ENCODE measurements at regions not wholly inside any gene's neighbourhood (a gene's known extent, or its start where the extent isn't known, plus 50 kb on each side); places are given as distances from the start of the nearest gene placed in this dataset.
"Not testable (repeated sequence)": the region's sequence is repeated elsewhere in the genome, so short reads cannot be mapped to it uniquely, and the experiment has no call there.

DNA sequence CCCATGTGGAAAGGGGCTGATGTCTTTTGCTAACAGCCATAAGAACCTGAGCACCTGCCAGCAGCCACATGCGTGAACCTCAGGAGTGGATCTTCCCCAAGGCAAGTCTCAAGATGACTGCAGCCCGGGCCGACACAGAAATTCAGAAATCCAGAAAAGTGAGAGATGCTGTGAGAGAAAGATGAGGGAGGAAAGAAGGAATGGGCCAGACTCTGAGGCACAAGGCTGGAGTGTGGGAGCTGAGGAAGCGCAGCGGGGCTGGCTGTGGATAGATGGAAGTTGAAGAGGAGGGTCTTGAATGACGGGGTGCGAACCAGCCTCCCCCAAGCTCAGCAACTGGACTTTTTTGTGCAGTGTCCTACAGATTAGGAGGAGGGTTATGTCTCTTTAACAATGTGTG lies 337.8 kb downstream of the GADD45G start:
- no peak for DNase-seq
- no peak for ATAC-seq
- Mint-ChIP-seq H3K27me3 (peaks cover 34% of the 10 kb centered on the region), H3K27ac (no peak overlapping the region), H3K4me1 (peaks cover 8% of the 10 kb centered on the region), H3K36me3 (ENCODE audit: low read depth) (no peaks in the 10 kb centered on the region), H3K9me3 (no peaks in the 10 kb centered on the region), H3K4me3 (no peak overlapping the region)

- H3K27ac Mint-ChIP-seq = no peak overlapping the region
- H3K36me3 Mint-ChIP-seq (ENCODE audit: low read depth) = no peaks in the 10 kb centered on the region
- no peak overlapping the region for H3K4me3 Mint-ChIP-seq
- ATAC-seq = no peak
- no peaks in the 10 kb centered on the region for H3K9me3 Mint-ChIP-seq
- DNase-seq = no peak
- peaks cover 10% of the 10 kb centered on the region for H3K4me1 Mint-ChIP-seq
- peaks cover 33% of the 10 kb centered on the region for H3K27me3 Mint-ChIP-seq
These were observed 338.5 kb downstream of the GADD45G start for GRCh38 chr9:89943309-89943708.

- Mint-ChIP-seq H3K9me3 (no peaks in the 10 kb centered on the region), H3K36me3 (ENCODE audit: low read depth) (no peaks in the 10 kb centered on the region), H3K27ac (no peak overlapping the region), H3K4me1 (peaks cover 10% of the 10 kb centered on the region), H3K27me3 (peaks cover 33% of the 10 kb centered on the region), H3K4me3 (no peak overlapping the region)
- ATAC-seq (no peak), DNase-seq (no peak)
These were observed 338.9 kb downstream of the GADD45G start for GRCh38 chr9:89943728-89944127.

DNA sequence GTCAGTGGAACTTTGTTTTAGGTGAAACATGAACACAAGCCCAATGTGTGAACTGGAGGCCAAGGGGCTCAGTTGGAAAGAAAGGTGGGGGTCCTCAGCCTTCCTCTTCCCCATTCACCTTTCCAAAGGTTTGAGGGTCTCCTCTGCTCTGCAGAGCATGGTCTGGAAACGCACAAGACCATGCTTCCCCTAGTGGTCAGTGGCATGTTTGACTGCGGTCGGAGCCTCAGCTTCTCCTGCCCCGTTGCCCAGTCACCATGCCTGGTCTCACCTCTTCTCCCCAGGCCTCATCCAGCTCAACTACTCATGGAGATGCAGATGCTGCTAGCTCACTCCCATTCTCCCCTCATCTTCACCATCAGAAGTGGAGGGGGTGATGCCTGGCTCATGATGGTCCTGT lies 340.3 kb downstream of the GADD45G start:
- peaks cover 10% of the 10 kb centered on the region for H3K4me1 Mint-ChIP-seq
- peaks cover 4% of the 10 kb centered on the region for H3K9me3 Mint-ChIP-seq
- H3K4me3 Mint-ChIP-seq = no peak overlapping the region
- peaks cover 21% of the 10 kb centered on the region for H3K27me3 Mint-ChIP-seq
- ATAC-seq (no peak), DNase-seq (no peak)
- no peak overlapping the region for H3K27ac Mint-ChIP-seq
- H3K36me3 Mint-ChIP-seq (ENCODE audit: low read depth) = no peaks in the 10 kb centered on the region

DNA sequence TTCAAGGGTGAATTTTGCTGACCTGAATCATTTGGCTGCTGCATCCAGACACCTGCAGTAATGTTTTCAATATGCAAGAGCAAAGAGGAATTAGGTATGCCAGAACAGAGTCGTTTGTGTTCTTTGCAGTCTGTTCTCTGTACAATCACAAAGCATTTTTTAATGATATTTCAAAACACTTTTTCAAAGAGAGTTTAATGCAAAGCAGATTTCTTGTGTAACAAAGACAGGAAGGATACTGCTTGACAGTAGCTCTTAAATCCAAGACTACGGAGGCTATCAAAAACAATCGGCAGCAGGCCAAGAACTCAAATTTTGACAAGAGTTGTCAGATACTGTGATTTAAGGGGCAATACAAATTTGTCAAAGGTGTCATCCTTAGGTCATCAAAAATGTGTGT lies 341.9 kb downstream of the GADD45G start:
- Mint-ChIP-seq H3K4me3 (no peak overlapping the region), H3K4me1 (peaks cover 5% of the 10 kb centered on the region), H3K36me3 (ENCODE audit: low read depth) (no peaks in the 10 kb centered on the region), H3K27me3 (peaks cover 14% of the 10 kb centered on the region), H3K9me3 (peaks cover 4% of the 10 kb centered on the region), H3K27ac (no peak overlapping the region)
- ATAC-seq (no peak), DNase-seq (no peak)

- Mint-ChIP-seq H3K4me1 (peaks cover 14% of the 10 kb centered on the region), H3K27ac (no peak overlapping the region), H3K36me3 (ENCODE audit: low read depth) (no peaks in the 10 kb centered on the region), H3K27me3 (peaks cover 2% of the 10 kb centered on the region), H3K4me3 (no peak overlapping the region), H3K9me3 (peaks cover 8% of the 10 kb centered on the region)
- ATAC-seq = no peak
- DNase-seq = no peak
These were observed 344.3 kb downstream of the GADD45G start for GRCh38 chr9:89949111-89949510.

- Mint-ChIP-seq H3K9me3 (peaks cover 8% of the 10 kb centered on the region), H3K4me3 (no peak overlapping the region), H3K27ac (no peak overlapping the region), H3K4me1 (peaks cover 14% of the 10 kb centered on the region), H3K27me3 (peaks cover 2% of the 10 kb centered on the region), H3K36me3 (ENCODE audit: low read depth) (no peaks in the 10 kb centered on the region)
- ATAC-seq (no peak), DNase-seq (no peak)
These were observed 346.9 kb downstream of the GADD45G start for GRCh38 chr9:89951675-89952074.

DNA sequence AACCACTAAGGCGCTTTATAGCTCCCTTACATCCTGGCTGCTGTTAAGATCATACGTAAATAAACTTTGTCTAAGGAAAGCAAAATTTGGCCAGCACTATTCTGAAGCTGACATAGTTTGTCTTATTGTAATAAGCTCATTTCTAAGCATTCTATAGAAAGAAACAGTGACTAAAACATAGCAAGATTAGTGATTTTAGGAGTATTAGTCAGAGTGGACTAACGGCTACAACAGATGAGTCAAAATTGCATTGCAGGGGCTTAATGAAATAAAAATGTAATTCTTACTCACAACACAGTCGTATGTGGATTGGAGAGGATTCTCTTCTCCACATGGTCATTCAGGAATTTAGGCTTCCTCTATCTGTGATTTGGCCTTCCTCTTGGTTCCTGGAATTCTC lies 347.6 kb downstream of the GADD45G start:
- Mint-ChIP-seq H3K27ac (peak overlapping the region; percentile 68), H3K9me3 (peaks cover 8% of the 10 kb centered on the region), H3K4me1 (peaks cover 14% of the 10 kb centered on the region), H3K36me3 (ENCODE audit: low read depth) (no peaks in the 10 kb centered on the region), H3K27me3 (peaks cover 2% of the 10 kb centered on the region), H3K4me3 (no peak overlapping the region)
- ATAC-seq (peak; percentile 78), DNase-seq (no peak)

GRCh38 chr9:89953263-89953662 lies 348.5 kb downstream of the GADD45G start:
- H3K27me3 Mint-ChIP-seq; DNase-seq; ATAC-seq; H3K36me3 Mint-ChIP-seq (ENCODE audit: low read depth); H3K4me3 Mint-ChIP-seq; H3K9me3 Mint-ChIP-seq: not testable (repeated sequence)
- Mint-ChIP-seq H3K4me1 (peaks cover 12% of the 10 kb centered on the region), H3K27ac (peak overlapping the region; percentile 68)

GRCh38 chr9:89953824-89954615 lies 349.2 kb downstream of the GADD45G start:
- peaks cover 12% of the 10 kb centered on the region for H3K4me1 Mint-ChIP-seq
- no peak overlapping the region for H3K4me3 Mint-ChIP-seq
- DNase-seq = no peak
- peaks cover 8% of the 10 kb centered on the region for H3K9me3 Mint-ChIP-seq
- peaks cover 2% of the 10 kb centered on the region for H3K27me3 Mint-ChIP-seq
- H3K36me3 Mint-ChIP-seq (ENCODE audit: low read depth) = no peaks in the 10 kb centered on the region
- no peak for ATAC-seq
- H3K27ac Mint-ChIP-seq = no peak overlapping the region

DNA sequence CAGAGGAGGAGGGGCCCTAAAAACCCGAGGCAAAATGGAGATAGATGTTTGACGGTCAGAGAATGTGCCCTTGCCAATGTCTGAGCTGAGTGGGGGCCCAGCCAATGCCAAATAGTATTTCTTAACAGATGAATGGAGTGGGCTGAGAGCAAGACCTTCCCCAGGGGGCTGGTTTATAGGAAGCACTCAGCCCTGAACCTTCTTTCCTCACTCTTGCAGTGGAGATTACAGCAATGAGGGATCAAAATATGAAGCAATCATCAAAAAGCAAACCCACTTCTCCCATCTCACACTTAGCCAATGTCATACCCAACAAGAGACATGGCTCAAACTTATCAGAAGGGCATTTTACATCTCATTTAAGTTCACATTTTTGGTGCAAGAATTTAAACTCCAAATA lies 350.3 kb downstream of the GADD45G start:
- ATAC-seq = no peak
- Mint-ChIP-seq H3K9me3 (peaks cover 4% of the 10 kb centered on the region), H3K27me3 (peaks cover 2% of the 10 kb centered on the region), H3K4me3 (no peak overlapping the region), H3K27ac (no peak overlapping the region), H3K4me1 (peaks cover 12% of the 10 kb centered on the region), H3K36me3 (ENCODE audit: low read depth) (no peaks in the 10 kb centered on the region)
- no peak for DNase-seq

- Mint-ChIP-seq H3K36me3 (ENCODE audit: low read depth) (no peaks in the 10 kb centered on the region), H3K27me3 (peaks cover 2% of the 10 kb centered on the region), H3K4me1 (peaks cover 12% of the 10 kb centered on the region), H3K9me3 (peaks cover 4% of the 10 kb centered on the region), H3K4me3 (no peak overlapping the region), H3K27ac (no peak overlapping the region)
- ATAC-seq (no peak), DNase-seq (no peak)
These were observed 350.8 kb downstream of the GADD45G start for GRCh38 chr9:89955626-89956025.

- no peaks in the 10 kb centered on the region for H3K36me3 Mint-ChIP-seq (ENCODE audit: low read depth)
- peaks cover 4% of the 10 kb centered on the region for H3K9me3 Mint-ChIP-seq
- H3K4me3 Mint-ChIP-seq = no peak overlapping the region
- H3K27me3 Mint-ChIP-seq = peaks cover 2% of the 10 kb centered on the region
- H3K4me1 Mint-ChIP-seq = peaks cover 16% of the 10 kb centered on the region
- no peak for ATAC-seq
- H3K27ac Mint-ChIP-seq = no peak overlapping the region
- DNase-seq = no peak
These were observed 351.5 kb downstream of the GADD45G start for GRCh38 chr9:89956331-89956730.

DNA sequence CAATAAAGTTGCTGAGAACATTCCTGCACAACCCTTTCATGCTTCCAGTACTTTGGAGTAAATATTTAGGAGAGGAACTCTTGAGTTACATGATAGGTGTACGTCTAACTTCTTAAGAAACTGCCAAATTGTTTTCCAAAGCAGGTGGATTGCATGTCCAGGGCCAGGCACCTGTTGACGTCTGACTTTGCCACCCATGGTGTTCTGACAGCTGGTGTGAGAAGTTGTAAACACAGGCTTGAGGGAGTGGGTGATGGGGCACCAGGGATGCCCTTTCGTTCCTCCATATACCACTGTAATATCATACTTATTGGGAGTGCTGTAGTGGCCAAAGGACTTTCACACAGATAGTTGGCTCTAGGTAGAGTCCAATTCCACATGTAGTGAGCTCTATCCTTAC lies 352.1 kb downstream of the GADD45G start:
- no peaks in the 10 kb centered on the region for H3K27me3 Mint-ChIP-seq
- ATAC-seq (no peak), DNase-seq (no peak)
- peaks cover 4% of the 10 kb centered on the region for H3K9me3 Mint-ChIP-seq
- H3K27ac Mint-ChIP-seq = no peak overlapping the region
- no peak overlapping the region for H3K4me3 Mint-ChIP-seq
- H3K4me1 Mint-ChIP-seq = peaks cover 21% of the 10 kb centered on the region
- H3K36me3 Mint-ChIP-seq (ENCODE audit: low read depth) = no peaks in the 10 kb centered on the region

GRCh38 chr9:89958086-89958485 lies 353.3 kb downstream of the GADD45G start:
- H3K27me3 Mint-ChIP-seq = no peaks in the 10 kb centered on the region
- no peaks in the 10 kb centered on the region for H3K36me3 Mint-ChIP-seq (ENCODE audit: low read depth)
- H3K9me3 Mint-ChIP-seq = no peaks in the 10 kb centered on the region
- H3K4me1 Mint-ChIP-seq = peaks cover 20% of the 10 kb centered on the region
- DNase-seq (no peak), ATAC-seq (no peak)
- no peak overlapping the region for H3K4me3 Mint-ChIP-seq
- no peak overlapping the region for H3K27ac Mint-ChIP-seq

Measured in activated naive CD8-positive, alpha-beta T cell treated with anti-CD3 and anti-CD28 coated beads, Interleukin-2, amount 50 U/mL, for 24 hours (primary cell).